ENCODE measurements at regions not wholly inside any gene's neighbourhood (a gene's known extent, or its start where the extent isn't known, plus 50 kb on each side); places are given as distances from the start of the nearest gene placed in this dataset.

GRCh38 chr2:181786371-181787228 lies 104.9 kb upstream of the ITPRID2 start (continued):
- TF ChIP-seq TOE1 (IDR thresholded peaks at IDR 0.05; ENCODE audit: borderline replicate concordance) (no peak), TOE1 (CRISPR knock-in tag; IDR thresholded peaks at IDR 0.05; ENCODE audit: borderline replicate concordance, low read depth) (no peak), CEBPB (tag; IDR thresholded peaks at IDR 0.05) (0 out of 2 replicates have a peak, but pooled peaks have one; percentile 23), DMBX1 (CRISPR knock-in tag; IDR thresholded peaks at IDR 0.05; ENCODE audit: borderline replicate concordance) (peak; percentile 44; the same call in 1 of the 2 replicates), ETV1 (tag; conservative IDR thresholded peaks at IDR 0.05; ENCODE audit: low read depth) (no peak), CBX2 (IDR thresholded peaks at IDR 0.05; ENCODE audit: insufficient read depth, low read length, poor library complexity, severe bottlenecking) (no peak), MCM3 (IDR thresholded peaks at IDR 0.05) (no peak), MEF2D (tag; conservative IDR thresholded peaks at IDR 0.05; ENCODE audit: low read depth) (peak; percentile 41; the same call in 1 of the 2 replicates), RBM17 (IDR thresholded peaks at IDR 0.05; ENCODE audit: borderline replicate concordance, low read depth, low read length) (no peak), MAX (CRISPR knock-in tag; IDR thresholded peaks at IDR 0.05) (no peak), HEY1 (CRISPR knock-in tag; IDR thresholded peaks at IDR 0.05; ENCODE audit: borderline replicate concordance) (no peak), BACH1 (tag; IDR thresholded peaks at IDR 0.05) (no peak), RBM22 (IDR thresholded peaks at IDR 0.05; ENCODE audit: low read depth, low read length, poor library complexity, severe bottlenecking) (no peak), GTF2F1 (IDR thresholded peaks at IDR 0.05; ENCODE audit: low read depth, low read length) (no peak), SNRNP70 (optimal IDR thresholded peaks at IDR 0.05; ENCODE audit: low read depth, low read length) (no peak), NFRKB (IDR thresholded peaks at IDR 0.05; ENCODE audit: low read depth) (no peak), L3MBTL2 (IDR thresholded peaks at IDR 0.05) (peak; percentile 90), EHMT2 (IDR thresholded peaks at IDR 0.05) (no peak), GTF2B (IDR thresholded peaks at IDR 0.05; ENCODE audit: extremely low read depth, insufficient read length) (no peak), ZNF140 (CRISPR knock-in tag; IDR thresholded peaks at IDR 0.05) (no peak), ZNF146 (CRISPR knock-in tag; IDR thresholded peaks at IDR 0.05; ENCODE audit: unreplicated experiment) (no peak), ATF3 (IDR thresholded peaks at IDR 0.05) (peak; percentile 65), ATF3 (CRISPR knock-in tag; conservative IDR thresholded peaks at IDR 0.05) (no peak), DACH1 (IDR thresholded peaks at IDR 0.05; ENCODE audit: partially characterized antibody) (no peak), ZNF75A (CRISPR knock-in tag; IDR thresholded peaks at IDR 0.05) (no peak)
